Omental fat pad (tissue), 3 donors: ENCODE measurements at regions not wholly inside any gene's neighbourhood (a gene's known extent, or its start where the extent isn't known, plus 50 kb on each side); places are given as distances from the start of the nearest gene placed in this dataset.

Source experiments
- ATAC-seq: fragments of 150-250 bp; one replicate; pipeline ENCODE4 v1.9.1; 2016; ENCODE audit warnings: mild to moderate bottlenecking, moderate library complexity; ENCODE audit not compliant: low FRiP score
- DNase-seq: peaks from one replicate; pipeline ENCODE4 v3.0.0-alpha.2; 2019; ENCODE audit warnings: low spot score
- CTCF ChIP-seq, 3 donors: fragments of 450-650 bp; IDR thresholded peaks; one replicate each; pipeline ENCODE4 v1.5.1; 2016 to 2017; ENCODE audit warnings: antibody characterized with exemption in 3 of 3, mild to moderate bottlenecking in 3 of 3, moderate library complexity in 2 of 3

- no peak for DNase-seq
- ATAC-seq = no peak
- no peak for TF ChIP-seq CTCF (IDR thresholded peaks at IDR 0.05)
Measured at GRCh38 chr5:39783756-39784421, 359.1 kb upstream of the DAB2 start.

GRCh38 chr5:39780347-39780746, 355.6 kb upstream of the DAB2 start:
- ATAC-seq (no peak), DNase-seq (no peak)
- no peak for TF ChIP-seq CTCF (IDR thresholded peaks at IDR 0.05)

DNA sequence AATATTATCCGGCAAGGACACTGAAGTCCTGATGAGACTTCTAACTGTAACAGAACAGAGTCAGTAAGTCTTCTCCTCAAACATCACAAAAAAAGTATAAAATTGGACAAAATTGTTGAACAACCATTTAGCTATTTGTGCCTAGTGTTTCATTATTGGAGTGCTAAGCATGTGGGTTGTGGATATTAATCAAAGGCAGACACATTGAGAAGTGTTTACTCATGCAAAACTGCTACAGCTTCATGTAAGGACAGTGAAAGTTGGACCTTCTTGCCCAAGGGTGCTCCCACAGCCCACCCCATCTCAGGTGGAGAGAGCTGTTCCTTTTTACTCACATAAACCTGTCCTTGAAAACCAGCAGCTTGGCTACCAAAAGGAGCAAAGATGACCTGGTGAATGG, 355.1 kb upstream of the DAB2 start:
- no peak for ATAC-seq
- TF ChIP-seq CTCF (IDR thresholded peaks at IDR 0.05) = no peak
- DNase-seq = no peak

GRCh38 chr5:39775797-39776365, 351.1 kb upstream of the DAB2 start:
- ATAC-seq (peak; percentile 28), DNase-seq (no peak)
- no peak for TF ChIP-seq CTCF (IDR thresholded peaks at IDR 0.05)

GRCh38 chr5:39775086-39775796, 350.5 kb upstream of the DAB2 start:
- TF ChIP-seq CTCF (IDR thresholded peaks at IDR 0.05) = no peak
- ATAC-seq = peak; percentile 23

DNA sequence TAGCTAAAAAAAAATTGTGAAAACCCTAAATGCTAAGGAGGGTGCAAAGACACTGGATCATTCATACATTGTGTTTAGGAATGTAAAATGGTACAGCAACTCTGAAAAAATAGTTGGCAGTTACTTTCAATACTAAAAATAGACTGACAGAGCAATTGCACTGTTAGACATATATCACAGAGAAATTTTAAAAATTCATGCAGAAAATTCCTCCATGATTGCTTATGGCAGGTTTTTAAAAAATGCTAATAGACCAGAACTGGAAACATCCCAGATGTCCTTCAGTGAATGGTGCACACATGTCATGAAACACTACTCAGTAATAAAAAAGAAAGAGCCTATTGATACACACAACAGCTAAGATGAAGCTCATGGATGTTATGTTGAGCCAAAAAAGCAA, 349.8 kb upstream of the DAB2 start:
- no peak for ATAC-seq
- no peak for TF ChIP-seq CTCF (IDR thresholded peaks at IDR 0.05)
- DNase-seq = no peak

More at GRCh38 chr5:39775086-39775796, 350.5 kb upstream of the DAB2 start:
- DNase-seq = no peak
